ENCODE measurements at regions not wholly inside any gene's neighbourhood (a gene's known extent, or its start where the extent isn't known, plus 50 kb on each side); places are given as distances from the start of the nearest gene placed in this dataset.

DNA sequence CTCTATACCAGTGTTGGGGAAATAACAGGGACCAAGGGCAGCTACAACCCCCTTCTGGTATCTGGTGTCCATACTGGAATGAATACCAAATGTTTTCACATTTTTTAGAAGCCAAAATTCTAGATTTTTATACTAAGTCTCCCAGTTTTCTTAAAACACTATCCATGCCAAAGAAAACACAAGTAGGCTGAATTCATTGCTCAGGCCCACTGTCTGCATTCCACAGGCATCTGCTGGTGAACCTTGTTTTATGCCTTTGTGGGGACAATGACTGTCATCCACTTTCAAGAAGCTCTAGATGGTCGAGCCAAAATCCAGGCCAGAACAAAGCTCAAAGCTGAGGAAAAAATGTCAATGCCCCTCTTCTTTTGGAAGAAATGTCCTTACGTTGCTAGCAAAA, 213.4 kb upstream of the RASGEF1B start:
- Mint-ChIP-seq H3K9me3 (no peaks in the 10 kb centered on the region), H3K27ac (no peak overlapping the region), H3K4me1 (no peaks in the 10 kb centered on the region), H3K36me3 (ENCODE audit: low read depth) (no peaks in the 10 kb centered on the region), H3K27me3 (ENCODE audit: low read depth, poor library complexity) (no peaks in the 10 kb centered on the region), H3K4me3 (no peak overlapping the region)
- no peak for TF ChIP-seq CTCF (IDR thresholded peaks at IDR 0.05)
- DNase-seq = no peak

DNA sequence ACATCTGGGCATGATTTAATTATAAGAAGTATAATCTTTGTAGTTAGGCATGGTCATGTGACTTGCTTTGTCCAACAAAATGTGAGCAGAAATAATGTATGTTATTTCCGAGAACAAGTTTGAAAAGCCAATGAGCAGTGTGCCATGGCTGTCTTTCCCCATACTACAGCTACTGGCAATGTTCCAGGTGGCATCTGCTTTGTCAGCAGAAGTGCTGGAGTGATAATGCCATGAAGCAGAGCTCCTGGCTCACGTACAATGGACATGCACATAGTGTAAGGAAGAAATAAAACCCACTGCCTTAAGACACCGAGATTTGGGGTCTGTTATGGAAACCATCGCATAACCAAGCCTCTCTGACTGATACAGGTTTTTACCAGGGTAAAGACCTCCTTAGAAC, 212.6 kb upstream of the RASGEF1B start:
- no peaks in the 10 kb centered on the region for H3K27me3 Mint-ChIP-seq (ENCODE audit: low read depth, poor library complexity)
- DNase-seq = no peak
- H3K27ac Mint-ChIP-seq = no peak overlapping the region
- no peak overlapping the region for H3K4me3 Mint-ChIP-seq
- H3K9me3 Mint-ChIP-seq = no peaks in the 10 kb centered on the region
- H3K36me3 Mint-ChIP-seq (ENCODE audit: low read depth) = no peaks in the 10 kb centered on the region
- TF ChIP-seq CTCF (IDR thresholded peaks at IDR 0.05) = no peak
- no peaks in the 10 kb centered on the region for H3K4me1 Mint-ChIP-seq

GRCh38 chr4:81682492-81682891, 210.8 kb upstream of the RASGEF1B start:
- no peaks in the 10 kb centered on the region for H3K36me3 Mint-ChIP-seq (ENCODE audit: low read depth)
- H3K9me3 Mint-ChIP-seq = no peaks in the 10 kb centered on the region
- H3K4me3 Mint-ChIP-seq = no peak overlapping the region
- no peaks in the 10 kb centered on the region for H3K4me1 Mint-ChIP-seq
- TF ChIP-seq CTCF (IDR thresholded peaks at IDR 0.05) = no peak
- H3K27me3 Mint-ChIP-seq (ENCODE audit: low read depth, poor library complexity) = no peaks in the 10 kb centered on the region
- H3K27ac Mint-ChIP-seq = no peak overlapping the region
- DNase-seq = no peak

- no peaks in the 10 kb centered on the region for H3K4me1 Mint-ChIP-seq
- no peaks in the 10 kb centered on the region for H3K9me3 Mint-ChIP-seq
- no peaks in the 10 kb centered on the region for H3K27me3 Mint-ChIP-seq (ENCODE audit: low read depth, poor library complexity)
- no peak for DNase-seq
- H3K36me3 Mint-ChIP-seq (ENCODE audit: low read depth) = no peaks in the 10 kb centered on the region
- no peak overlapping the region for H3K4me3 Mint-ChIP-seq
- no peak overlapping the region for H3K27ac Mint-ChIP-seq
- no peak for TF ChIP-seq CTCF (IDR thresholded peaks at IDR 0.05)
These were observed 207.6 kb upstream of the RASGEF1B start for GRCh38 chr4:81679315-81679714.

GRCh38 chr4:81678801-81679200, 207.1 kb upstream of the RASGEF1B start:
- H3K36me3 Mint-ChIP-seq (ENCODE audit: low read depth) = no peaks in the 10 kb centered on the region
- no peak for TF ChIP-seq CTCF (IDR thresholded peaks at IDR 0.05)
- H3K4me3 Mint-ChIP-seq = no peak overlapping the region
- DNase-seq = no peak
- H3K9me3 Mint-ChIP-seq = no peaks in the 10 kb centered on the region
- H3K27ac Mint-ChIP-seq = no peak overlapping the region
- H3K27me3 Mint-ChIP-seq (ENCODE audit: low read depth, poor library complexity) = no peaks in the 10 kb centered on the region
- H3K4me1 Mint-ChIP-seq = no peaks in the 10 kb centered on the region

- DNase-seq = no peak
- Mint-ChIP-seq H3K36me3 (ENCODE audit: low read depth) (no peaks in the 10 kb centered on the region), H3K4me3 (no peak overlapping the region), H3K4me1 (no peaks in the 10 kb centered on the region), H3K27ac (no peak overlapping the region), H3K27me3 (ENCODE audit: low read depth, poor library complexity) (no peaks in the 10 kb centered on the region), H3K9me3 (no peaks in the 10 kb centered on the region)
- TF ChIP-seq CTCF (IDR thresholded peaks at IDR 0.05) = no peak
These were observed 204.8 kb upstream of the RASGEF1B start for GRCh38 chr4:81676537-81676936.

Measured in nephron progenitor cell (in vitro differentiated cells).